GM12864 (cell line): ENCODE measurements at regions not wholly inside any gene's neighbourhood (a gene's known extent, or its start where the extent isn't known, plus 50 kb on each side); places are given as distances from the start of the nearest gene placed in this dataset.

Experiments used
- DNase-seq: peaks from one replicate; pipeline ENCODE4 v3.0.0-alpha.2; 2011; ENCODE audit warnings: low read depth
- H3K4me3 ChIP-seq: 2 replicates; pipeline ENCODE4 v1.5.1; 2011; ENCODE audit warnings: mild to moderate bottlenecking, low read depth, low read length, control low read depth
- TF ChIP-seq, protein P1 (sequence below): IDR thresholded peaks from 2 replicates; pipeline ENCODE4 v1.5.1; 2011; ENCODE audit warnings: low read depth, mild to moderate bottlenecking, moderate library complexity, low read length, control low read depth, inconsistent platforms; ENCODE audit errors: missing control alignments

DNA sequence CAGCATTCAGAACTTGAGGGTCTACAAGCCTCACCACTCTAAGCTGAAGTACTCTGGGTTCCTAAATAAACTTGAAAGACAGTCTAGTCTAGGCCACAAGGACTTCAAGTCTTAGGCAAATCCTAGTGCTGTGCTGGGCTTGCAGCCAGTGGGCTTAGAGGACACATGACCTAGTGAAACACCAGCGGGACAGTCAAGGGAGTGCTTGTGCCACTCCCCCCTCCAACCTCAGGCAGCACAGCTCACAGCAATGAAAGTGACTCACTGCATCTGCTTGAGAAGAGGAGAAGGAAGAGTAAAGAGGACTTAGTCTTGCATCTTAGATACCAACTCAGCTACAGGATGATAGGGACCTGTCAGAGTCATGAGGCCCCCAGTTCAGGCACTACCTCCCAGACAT, 438.1 kb downstream of the IPO8 start:
- TF ChIP-seq, protein P1, sequence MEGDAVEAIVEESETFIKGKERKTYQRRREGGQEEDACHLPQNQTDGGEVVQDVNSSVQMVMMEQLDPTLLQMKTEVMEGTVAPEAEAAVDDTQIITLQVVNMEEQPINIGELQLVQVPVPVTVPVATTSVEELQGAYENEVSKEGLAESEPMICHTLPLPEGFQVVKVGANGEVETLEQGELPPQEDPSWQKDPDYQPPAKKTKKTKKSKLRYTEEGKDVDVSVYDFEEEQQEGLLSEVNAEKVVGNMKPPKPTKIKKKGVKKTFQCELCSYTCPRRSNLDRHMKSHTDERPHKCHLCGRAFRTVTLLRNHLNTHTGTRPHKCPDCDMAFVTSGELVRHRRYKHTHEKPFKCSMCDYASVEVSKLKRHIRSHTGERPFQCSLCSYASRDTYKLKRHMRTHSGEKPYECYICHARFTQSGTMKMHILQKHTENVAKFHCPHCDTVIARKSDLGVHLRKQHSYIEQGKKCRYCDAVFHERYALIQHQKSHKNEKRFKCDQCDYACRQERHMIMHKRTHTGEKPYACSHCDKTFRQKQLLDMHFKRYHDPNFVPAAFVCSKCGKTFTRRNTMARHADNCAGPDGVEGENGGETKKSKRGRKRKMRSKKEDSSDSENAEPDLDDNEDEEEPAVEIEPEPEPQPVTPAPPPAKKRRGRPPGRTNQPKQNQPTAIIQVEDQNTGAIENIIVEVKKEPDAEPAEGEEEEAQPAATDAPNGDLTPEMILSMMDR = no peak
- DNase-seq = no peak
- H3K4me3 ChIP-seq = no peak overlapping the region

DNA sequence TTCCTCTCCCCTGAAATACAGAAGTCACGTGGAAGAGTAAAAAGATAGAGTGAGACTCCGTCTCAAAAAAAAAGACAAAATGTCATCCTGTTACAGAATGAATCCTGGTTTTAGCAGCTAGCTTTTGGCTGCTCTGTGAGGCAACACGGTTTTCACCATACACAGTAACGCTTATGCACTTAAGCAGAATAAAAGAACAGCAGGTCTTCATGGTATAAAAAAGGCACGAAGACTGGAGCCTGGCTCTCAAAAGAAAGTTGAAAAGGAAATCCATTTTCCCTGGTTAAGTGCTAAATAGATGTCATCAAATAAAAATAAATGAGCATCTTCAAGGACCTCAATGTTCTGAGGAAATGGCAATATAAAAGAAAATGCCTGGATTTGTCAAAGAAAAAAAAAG, 444.1 kb downstream of the IPO8 start:
- H3K4me3 ChIP-seq = no peak overlapping the region
- DNase-seq = no peak
- TF ChIP-seq, protein P1 = no peak

DNA sequence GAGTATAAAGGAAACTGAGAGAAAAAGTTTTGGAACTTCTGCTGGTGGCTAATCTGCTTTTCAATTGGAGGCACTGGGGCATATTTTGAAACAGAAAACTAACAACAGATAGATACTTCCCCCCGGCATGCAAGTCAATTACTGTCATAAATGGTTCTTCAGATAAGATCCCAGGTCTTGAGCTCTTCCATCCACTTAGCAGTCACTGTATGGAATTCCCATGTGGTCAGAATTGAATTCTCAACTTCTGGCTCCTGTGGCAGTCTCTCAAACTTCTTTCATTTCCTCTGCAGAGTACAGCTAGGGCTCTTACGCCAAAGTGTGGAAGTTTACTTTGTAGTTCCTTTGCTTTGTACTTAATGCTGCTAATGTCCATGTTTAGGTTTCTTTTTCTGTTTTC, 452.2 kb downstream of the IPO8 start:
- H3K4me3 ChIP-seq = no peak overlapping the region
- DNase-seq = no peak
- TF ChIP-seq, protein P1 = no peak

DNA sequence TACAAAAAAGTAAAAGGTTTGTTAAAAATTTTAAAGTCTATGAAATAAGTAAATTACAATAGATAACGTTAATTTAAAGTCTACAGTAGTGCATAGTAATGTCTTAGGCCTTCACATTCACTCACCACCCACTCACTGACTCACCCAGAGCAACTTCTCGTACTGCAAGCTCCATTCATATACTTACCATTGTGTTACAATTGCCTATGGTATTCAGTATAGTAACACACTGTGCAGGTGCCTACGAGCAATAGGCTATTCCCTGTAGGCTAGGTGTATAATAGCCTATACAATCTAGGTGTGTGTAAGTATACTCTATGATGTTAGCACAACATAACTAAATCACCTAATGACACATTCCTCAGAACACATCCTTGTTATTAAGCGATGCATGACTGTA, 435.3 kb upstream of the TMTC1 start:
- H3K4me3 ChIP-seq = no peak overlapping the region
- TF ChIP-seq, protein P1 = no peak
- no peak for DNase-seq

DNA sequence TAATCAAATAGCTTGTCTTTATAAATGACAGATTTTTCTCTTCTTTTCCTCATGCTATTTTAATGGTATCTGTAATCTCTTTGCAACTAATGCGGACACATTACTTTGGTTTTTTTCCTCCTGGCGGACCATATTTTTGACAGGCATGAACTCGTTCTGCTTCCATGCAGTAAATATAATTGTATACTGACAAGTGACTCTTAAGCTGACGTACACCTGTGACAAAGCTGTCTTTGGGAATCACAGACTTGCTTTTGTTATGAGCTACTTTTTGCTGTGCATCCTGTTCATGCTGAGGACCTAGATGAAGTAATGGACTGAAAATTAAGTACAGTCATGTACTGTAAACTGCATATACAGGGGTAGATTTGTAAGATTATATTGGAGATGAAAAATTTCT, 434.3 kb upstream of the TMTC1 start:
- TF ChIP-seq, protein P1 = no peak
- no peak overlapping the region for H3K4me3 ChIP-seq
- DNase-seq = no peak

DNA sequence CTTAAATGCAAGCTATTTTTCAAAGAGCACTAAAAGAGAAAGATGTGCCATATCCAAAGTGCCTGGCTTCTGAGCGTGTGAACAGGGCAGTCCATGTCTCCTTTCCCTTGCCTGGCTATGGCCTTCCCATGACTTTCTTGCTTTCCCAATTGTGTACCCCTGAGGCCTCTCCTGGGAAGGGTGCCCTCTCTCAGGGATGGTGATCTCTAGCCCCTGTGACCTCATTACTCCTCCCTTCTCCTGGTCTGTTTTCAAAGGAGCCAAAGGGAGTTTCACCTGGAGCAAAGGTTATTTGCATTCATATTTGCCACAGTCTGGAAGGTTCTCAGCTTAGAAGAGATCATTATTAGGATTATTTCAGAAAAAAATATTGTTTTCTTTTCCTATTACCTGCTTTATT, 429.4 kb upstream of the TMTC1 start:
- no peak for DNase-seq
- TF ChIP-seq, protein P1 = no peak

DNA sequence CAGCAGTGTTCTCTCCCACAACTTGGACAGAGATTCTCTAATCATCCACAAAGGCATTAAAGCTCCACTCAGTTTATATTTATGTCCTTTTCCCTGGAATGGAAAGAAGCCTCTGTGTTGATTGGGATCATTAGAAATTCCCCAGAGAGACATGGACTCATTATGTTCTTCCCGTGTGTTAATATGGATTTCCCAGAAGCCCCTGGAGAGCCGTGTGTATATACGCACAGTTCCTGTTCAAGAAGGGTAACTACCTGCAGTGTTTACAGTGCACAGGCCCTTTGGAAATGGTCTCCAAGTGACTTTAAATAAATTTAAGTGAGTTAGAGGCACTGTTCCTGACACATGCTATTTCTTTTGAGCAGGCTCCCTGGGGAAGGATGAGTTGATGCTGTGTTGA, 428.0 kb upstream of the TMTC1 start:
- TF ChIP-seq, protein P1 = no peak
- DNase-seq = no peak
- H3K4me3 ChIP-seq = no peak overlapping the region

More for the DNA sequence above, 429.4 kb upstream of the TMTC1 start:
- no peak overlapping the region for H3K4me3 ChIP-seq
